IPS-18a (cell line): ENCODE measurements at regions not wholly inside any gene's neighbourhood (a gene's known extent, or its start where the extent isn't known, plus 50 kb on each side); places are given as distances from the start of the nearest gene placed in this dataset.

ENCODE experiments used
- H3K27ac ChIP-seq: one replicate; pipeline ENCODE4 v1.5.1; 2013; ENCODE audit warnings: low read length
- H3K27me3 ChIP-seq: one replicate; pipeline ENCODE4 v1.6.1; 2013; ENCODE audit warnings: mild to moderate bottlenecking, low read length; ENCODE audit not compliant: control insufficient read depth, insufficient read depth
- H3K36me3 ChIP-seq: one replicate; pipeline ENCODE4 v1.6.1; 2013; ENCODE audit warnings: low read depth, low read length; ENCODE audit not compliant: control insufficient read depth
- H3K4me1 ChIP-seq: one replicate; pipeline ENCODE4 v1.6.1; 2013; ENCODE audit warnings: low read depth, low read length; ENCODE audit not compliant: control insufficient read depth
- H3K4me3 ChIP-seq: one replicate; pipeline ENCODE4 v1.5.1; 2013; ENCODE audit warnings: low read length
- H3K9ac ChIP-seq: one replicate; pipeline ENCODE4 v1.6.1; 2013; ENCODE audit warnings: mild to moderate bottlenecking, low read length, moderate library complexity
- H3K9me3 ChIP-seq: one replicate; pipeline ENCODE4 v1.6.1; 2013; ENCODE audit warnings: low read depth, low read length; ENCODE audit not compliant: control insufficient read depth

DNA sequence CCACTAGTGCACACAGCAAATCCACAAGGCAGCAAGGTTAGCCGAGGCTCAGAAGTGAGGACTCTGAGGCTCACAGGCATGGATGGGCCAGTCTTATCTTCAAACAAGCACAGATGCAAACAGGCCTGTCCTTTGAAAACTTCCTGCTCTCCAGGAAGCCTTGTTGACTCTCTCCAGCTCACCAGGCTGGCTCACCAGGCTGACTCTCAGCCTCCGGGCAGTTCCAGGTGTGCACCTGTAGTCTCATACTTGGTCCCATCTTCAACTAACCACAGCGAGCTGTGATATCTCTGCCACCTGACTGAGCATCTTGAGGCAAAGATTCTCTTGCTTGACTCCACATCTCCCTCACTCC is 173.9 kb upstream of the ZMIZ1 start:
- Histone ChIP-seq H3K36me3 (no peaks in the 10 kb centered on the region), H3K9me3 (no peaks in the 10 kb centered on the region), H3K27ac (no peak overlapping the region), H3K4me3 (no peak overlapping the region), H3K4me1 (peaks cover 9% of the 10 kb centered on the region), H3K27me3 (no peaks in the 10 kb centered on the region), H3K9ac (no peak overlapping the region)

GRCh38 chr10:78895469-78895868 is 173.3 kb upstream of the ZMIZ1 start:
- Histone ChIP-seq H3K9me3 (no peaks in the 10 kb centered on the region), H3K9ac (no peak overlapping the region), H3K4me1 (peaks cover 9% of the 10 kb centered on the region), H3K4me3 (no peak overlapping the region), H3K27me3 (no peaks in the 10 kb centered on the region), H3K36me3 (no peaks in the 10 kb centered on the region), H3K27ac (no peak overlapping the region)

DNA sequence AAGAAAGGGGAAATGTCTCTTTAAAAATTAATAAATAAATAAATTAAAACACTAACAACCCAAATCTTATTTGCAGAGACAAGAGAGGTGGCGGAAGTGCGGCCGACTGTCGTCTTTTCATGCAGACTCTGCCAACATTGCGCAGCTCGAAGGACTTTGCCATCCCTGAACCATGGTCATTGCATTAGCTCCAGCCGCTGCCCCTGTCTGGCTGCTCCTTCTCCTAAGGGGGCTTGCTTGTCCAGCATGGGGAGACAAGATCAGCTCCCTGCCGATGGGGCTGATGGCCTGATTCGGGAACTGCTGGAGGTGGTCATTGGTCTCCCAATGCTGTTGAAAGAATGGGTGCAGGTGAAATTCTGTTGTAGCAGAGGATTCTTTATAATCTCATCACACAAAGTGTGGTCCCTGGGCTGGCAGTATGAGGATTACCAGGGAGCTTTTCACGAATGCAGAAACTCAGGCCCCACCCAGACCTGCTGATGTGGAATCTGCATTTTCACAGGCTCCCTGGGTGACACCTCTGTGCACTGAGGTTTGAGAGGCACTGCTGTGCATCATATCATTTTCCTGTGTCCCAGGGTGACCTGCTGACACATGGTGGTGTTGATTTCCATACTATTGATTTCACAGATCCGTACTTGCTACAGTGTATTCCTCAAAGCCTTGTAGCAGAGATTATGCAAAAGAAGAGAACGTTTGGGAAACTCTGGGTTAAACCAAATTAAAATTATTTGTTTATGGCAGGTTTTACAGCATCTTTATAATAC is 172.4 kb upstream of the ZMIZ1 start:
- no peak overlapping the region for H3K4me3 ChIP-seq
- no peak overlapping the region for H3K9ac ChIP-seq

GRCh38 chr10:78898341-78899097 is 170.2 kb upstream of the ZMIZ1 start:
- Histone ChIP-seq H3K4me3 (no peak overlapping the region), H3K36me3 (no peaks in the 10 kb centered on the region), H3K9ac (no peak overlapping the region), H3K4me1 (peaks cover 9% of the 10 kb centered on the region), H3K9me3 (no peaks in the 10 kb centered on the region), H3K27me3 (no peaks in the 10 kb centered on the region), H3K27ac (no peak overlapping the region)

More for the DNA sequence above, 172.4 kb upstream of the ZMIZ1 start:
- H3K27me3 ChIP-seq = no peaks in the 10 kb centered on the region
- H3K27ac ChIP-seq = no peak overlapping the region
- no peaks in the 10 kb centered on the region for H3K9me3 ChIP-seq
- no peaks in the 10 kb centered on the region for H3K36me3 ChIP-seq
- peaks cover 9% of the 10 kb centered on the region for H3K4me1 ChIP-seq

- no peak overlapping the region for H3K9ac ChIP-seq
- no peaks in the 10 kb centered on the region for H3K9me3 ChIP-seq
- H3K27me3 ChIP-seq = no peaks in the 10 kb centered on the region
- no peak overlapping the region for H3K4me3 ChIP-seq
- H3K27ac ChIP-seq = no peak overlapping the region
- peaks cover 9% of the 10 kb centered on the region for H3K4me1 ChIP-seq
- no peaks in the 10 kb centered on the region for H3K36me3 ChIP-seq
These were observed 169.5 kb upstream of the ZMIZ1 start for GRCh38 chr10:78899098-78899754.

DNA sequence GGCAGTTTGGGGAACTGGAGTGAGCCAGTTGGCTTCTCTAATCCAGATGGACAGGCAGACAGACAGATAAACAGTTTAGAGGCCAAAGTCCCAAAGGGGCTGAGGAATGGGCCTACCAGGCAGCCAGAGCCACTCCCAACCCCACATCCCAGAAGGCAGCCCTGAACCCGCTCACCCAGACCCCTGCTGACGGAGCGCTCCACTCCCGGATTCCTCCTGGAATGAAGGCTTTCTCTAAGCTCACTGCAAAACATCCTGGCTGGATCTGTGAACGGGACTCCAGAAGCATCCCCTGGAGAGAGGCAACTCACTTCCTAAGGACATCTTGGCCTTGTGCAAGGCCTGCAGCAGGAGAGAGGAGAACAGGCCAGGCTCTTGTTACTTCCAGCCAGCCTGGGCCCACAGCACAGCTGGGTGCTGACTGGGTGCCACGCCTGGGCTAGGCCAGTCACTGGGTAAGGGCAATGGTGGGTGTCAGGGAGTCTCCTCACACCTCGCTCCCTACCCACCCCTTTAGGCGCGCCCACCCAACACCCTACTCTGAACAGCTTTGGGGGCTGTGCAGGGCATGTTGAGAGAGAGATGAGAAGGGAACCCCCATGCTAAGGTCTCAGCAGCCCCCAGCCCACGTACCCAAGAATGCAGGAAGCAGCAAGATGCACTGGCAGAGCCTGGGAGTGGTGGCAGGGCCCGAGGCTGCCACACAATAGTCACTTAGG is 168.6 kb upstream of the ZMIZ1 start:
- no peaks in the 10 kb centered on the region for H3K36me3 ChIP-seq
- peaks cover 3% of the 10 kb centered on the region for H3K4me1 ChIP-seq
- no peak overlapping the region for H3K27ac ChIP-seq
- no peaks in the 10 kb centered on the region for H3K27me3 ChIP-seq
- no peak overlapping the region for H3K9ac ChIP-seq
- H3K9me3 ChIP-seq = no peaks in the 10 kb centered on the region
- no peak overlapping the region for H3K4me3 ChIP-seq

DNA sequence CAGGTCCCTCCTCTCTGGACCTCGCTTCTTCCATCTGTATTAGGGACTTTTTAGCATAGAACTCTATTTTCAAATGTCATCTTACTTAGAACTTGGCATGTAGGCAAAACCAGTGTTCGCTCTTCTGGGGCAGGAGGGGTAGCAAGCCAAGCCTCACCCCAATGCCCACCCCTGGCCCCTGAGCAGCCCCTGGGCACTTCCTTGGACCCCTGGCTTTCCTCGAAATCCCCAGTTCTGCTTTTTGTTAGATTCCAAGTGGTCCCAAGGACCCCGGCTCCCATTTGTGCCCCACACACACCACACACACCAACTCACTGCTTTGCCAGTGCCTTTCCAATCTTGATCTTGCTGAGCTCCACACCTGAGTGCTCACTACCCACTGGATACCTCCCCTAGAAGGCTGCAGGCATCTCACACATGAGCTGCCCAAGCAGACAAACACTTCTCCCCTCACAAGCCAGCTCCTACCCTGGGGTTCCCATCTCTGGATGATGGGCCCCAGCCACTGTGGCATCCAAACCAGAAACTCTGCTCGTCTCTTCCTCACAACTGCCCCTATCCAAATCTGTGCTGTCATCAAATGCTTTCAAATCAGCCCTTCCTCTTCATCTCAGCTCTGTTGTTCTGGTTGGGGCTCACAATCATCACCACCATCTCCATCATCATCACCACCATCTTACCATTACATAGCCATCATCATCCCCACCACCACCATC is 167.9 kb upstream of the ZMIZ1 start:
- H3K27me3 ChIP-seq = no peaks in the 10 kb centered on the region
- no peak overlapping the region for H3K9ac ChIP-seq
- no peaks in the 10 kb centered on the region for H3K4me1 ChIP-seq
- H3K4me3 ChIP-seq = no peak overlapping the region
- H3K36me3 ChIP-seq = no peaks in the 10 kb centered on the region
- no peak overlapping the region for H3K27ac ChIP-seq
- no peaks in the 10 kb centered on the region for H3K9me3 ChIP-seq

DNA sequence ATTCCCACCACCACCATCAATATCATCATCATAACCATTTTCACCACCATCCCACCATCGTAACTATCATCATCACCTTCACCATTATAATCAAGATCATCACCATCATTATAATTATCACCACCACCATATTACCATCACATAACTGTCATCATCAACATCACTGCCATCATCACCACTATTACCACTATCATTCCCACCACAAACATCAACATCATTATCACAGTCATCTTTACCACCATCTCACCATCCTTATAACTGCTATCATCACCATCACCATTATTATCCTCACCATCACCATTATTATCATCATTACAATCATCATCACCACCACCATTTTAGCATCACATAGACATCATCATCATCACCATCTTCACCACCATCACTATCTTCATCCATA is 167.1 kb upstream of the ZMIZ1 start:
- no peaks in the 10 kb centered on the region for H3K36me3 ChIP-seq
- no peak overlapping the region for H3K4me3 ChIP-seq
- H3K27me3 ChIP-seq = no peaks in the 10 kb centered on the region
- H3K9ac ChIP-seq = no peak overlapping the region
- no peak overlapping the region for H3K27ac ChIP-seq
- H3K9me3 ChIP-seq = no peaks in the 10 kb centered on the region
- H3K4me1 ChIP-seq = peaks cover 3% of the 10 kb centered on the region

DNA sequence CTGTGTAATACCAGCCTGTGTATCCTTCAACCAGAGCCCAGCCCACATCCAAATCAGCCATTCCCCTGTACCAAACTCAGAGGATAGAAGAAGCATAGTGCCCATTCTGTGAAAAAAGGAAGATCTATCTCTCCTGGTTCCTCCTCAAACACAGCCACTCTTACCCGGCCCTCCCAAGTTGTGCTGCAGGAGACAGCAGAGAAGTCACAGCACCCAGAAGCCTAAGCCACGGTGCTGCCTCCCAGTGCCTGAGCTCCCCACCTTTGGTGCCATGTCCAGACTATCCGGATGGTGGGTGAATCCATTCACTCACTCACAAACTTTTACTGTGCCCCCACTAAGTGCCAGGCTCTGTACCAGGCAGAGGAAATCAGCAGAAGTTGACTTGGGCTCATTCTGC is 166.0 kb upstream of the ZMIZ1 start:
- H3K27ac ChIP-seq = no peak overlapping the region
- no peaks in the 10 kb centered on the region for H3K27me3 ChIP-seq
- no peak overlapping the region for H3K4me3 ChIP-seq
- H3K4me1 ChIP-seq = peaks cover 7% of the 10 kb centered on the region
- no peaks in the 10 kb centered on the region for H3K36me3 ChIP-seq
- H3K9ac ChIP-seq = no peak overlapping the region
- H3K9me3 ChIP-seq = no peaks in the 10 kb centered on the region

DNA sequence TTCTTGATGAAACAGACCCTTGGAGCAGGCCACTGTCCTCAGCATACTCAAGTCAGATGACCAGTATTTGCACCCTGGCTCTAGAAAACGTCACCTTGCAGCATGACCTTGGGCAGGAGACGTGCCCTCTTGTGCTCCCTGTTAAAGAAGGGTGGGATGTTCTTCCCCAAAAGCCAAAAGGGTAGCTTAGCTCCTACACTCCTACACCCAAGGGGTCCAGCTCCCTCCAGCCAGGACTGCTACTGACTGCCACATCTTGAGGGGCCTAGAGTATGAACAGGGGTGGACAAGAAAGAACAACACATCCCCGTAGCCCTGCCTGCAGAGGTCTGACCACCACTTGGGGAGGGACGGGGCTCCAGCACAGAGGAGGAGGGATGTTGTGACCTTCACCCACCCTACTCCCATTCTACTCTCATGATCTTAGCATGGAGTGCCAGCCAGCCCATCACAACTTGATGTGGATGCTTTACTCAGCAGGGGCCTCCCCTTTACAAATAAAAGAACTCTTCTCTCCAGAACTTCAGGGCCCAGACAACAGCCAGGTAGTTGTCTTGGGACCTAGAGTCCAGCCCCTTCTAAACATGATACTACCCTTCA is 165.3 kb upstream of the ZMIZ1 start:
- no peak overlapping the region for H3K4me3 ChIP-seq
- H3K27me3 ChIP-seq = no peaks in the 10 kb centered on the region
- no peak overlapping the region for H3K27ac ChIP-seq
- no peaks in the 10 kb centered on the region for H3K9me3 ChIP-seq
- H3K9ac ChIP-seq = no peak overlapping the region
- peaks cover 9% of the 10 kb centered on the region for H3K4me1 ChIP-seq
- H3K36me3 ChIP-seq = no peaks in the 10 kb centered on the region
